D341Med (cell line): ENCODE measurements at regions not wholly inside any gene's neighbourhood (a gene's known extent, or its start where the extent isn't known, plus 50 kb on each side); places are given as distances from the start of the nearest gene placed in this dataset.
"Not testable (repeated sequence)": the region's sequence is repeated elsewhere in the genome, so short reads cannot be mapped to it uniquely, and the experiment has no call there.

Source experiments
- DNase-seq: peaks from one replicate; pipeline ENCODE4 v3.0.0; 2012; ENCODE audit warnings: low spot score

DNA sequence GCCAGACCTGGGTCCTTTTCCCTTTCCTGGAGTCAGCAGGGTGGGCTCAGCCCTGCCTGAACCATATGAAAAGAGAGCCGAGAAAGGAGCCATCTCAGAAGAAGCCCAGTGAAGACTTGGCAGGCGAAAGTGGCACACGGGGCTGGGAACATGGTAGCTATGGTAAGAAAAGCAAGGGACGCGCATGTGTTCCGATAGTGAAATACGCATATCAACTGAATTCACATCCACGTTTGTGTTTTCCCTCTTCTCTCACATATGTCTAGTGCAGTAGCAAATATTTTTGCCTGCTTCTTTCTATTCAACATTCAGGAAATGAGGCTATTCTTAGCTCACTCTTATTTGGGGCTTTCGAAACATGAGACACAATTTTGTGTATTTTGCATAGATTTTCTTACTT is 54.1 kb upstream of the PEG3 start:
- no peak for DNase-seq

DNA sequence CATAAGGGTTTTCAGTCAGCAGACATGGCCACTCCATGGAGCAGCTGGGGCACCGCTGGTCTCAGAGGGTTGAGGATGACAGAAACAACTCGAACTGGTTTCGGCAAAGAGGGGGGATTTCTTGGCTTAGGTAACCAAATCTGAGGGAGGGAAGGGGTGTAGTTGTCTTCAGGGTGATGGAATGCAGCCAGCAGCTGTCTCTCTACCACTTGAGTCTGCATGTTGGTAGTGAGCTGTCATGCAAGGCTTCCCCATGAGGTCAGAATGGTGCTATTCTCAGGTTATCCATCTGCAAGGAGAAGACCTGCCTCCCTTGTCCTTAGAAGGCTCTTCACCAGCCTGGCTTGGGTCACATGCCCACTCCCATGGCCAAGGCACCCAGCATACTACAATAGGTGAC is 55.6 kb upstream of the PEG3 start:
- no peak for DNase-seq

DNA sequence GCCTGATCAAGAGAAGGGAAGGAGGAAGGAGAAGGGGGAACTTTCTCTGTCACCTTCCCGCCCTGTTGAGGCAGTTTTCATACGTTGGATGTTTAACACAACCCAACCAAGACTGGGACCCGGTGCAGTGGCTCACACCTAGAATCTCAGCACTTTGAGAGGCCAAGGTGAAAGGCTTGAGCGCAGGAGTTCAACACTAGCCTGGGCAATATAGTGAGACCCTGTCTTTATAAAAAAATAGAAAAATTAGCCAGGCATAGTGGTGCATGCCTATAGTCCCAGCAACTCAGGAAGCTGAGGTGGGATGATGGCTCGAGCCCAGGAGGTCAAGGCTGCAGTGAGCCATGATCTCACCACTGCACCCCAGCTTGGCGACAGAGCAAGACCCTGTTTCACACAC is 59.4 kb upstream of the PEG3 start:
- no peak for DNase-seq

DNA sequence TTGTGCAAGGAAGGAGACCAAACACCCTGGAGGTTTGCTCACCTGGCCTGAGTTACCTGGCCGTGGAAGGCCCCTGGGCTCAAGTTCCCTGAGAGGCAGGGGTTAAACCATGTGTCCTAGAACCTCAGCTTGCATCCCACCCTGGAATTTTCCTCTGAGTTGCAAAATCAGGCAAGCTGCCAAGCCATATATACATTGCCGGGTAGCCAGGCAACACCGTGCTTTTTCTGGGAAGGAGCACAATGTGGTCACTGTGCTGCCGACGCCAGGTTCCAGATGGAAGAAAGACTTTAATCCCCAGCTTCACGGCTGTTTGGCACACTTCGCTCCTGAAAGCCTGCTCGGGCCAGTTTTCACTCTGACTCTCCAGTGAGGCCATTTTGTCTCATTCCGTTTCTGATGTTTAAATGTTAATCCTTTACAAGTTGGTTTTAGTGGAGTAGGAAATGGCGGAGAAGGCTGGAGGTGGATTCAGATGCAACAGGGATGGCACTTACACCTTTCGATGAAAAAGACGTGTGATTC is 60.1 kb upstream of the PEG3 start:
- DNase-seq, result peak; percentile 51

DNA sequence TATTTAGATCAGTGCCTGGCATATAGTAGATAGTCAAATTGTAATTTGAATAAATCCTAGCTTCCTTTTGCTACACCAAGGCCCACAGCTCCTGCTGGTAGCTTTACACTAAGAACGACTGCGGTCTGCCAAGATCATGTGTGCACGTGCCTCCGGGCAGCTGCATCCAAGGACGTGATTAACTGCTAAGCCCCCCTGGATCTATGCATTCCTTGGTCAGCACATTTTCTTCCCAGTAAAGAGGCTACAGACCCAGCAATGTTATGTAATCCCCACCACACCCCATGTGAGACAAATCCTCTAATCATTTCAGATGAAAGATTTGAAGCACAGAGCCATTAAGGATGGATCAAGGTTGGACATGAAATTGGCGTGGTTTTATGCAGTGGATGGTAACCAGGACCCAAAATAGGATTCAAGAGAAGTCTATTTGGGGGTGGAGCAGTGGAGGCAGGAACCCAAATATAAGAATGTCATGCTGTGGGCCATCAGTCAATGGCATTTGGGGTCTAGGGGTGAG is 65.2 kb upstream of the PEG3 start:
- DNase-seq, result no peak

DNA sequence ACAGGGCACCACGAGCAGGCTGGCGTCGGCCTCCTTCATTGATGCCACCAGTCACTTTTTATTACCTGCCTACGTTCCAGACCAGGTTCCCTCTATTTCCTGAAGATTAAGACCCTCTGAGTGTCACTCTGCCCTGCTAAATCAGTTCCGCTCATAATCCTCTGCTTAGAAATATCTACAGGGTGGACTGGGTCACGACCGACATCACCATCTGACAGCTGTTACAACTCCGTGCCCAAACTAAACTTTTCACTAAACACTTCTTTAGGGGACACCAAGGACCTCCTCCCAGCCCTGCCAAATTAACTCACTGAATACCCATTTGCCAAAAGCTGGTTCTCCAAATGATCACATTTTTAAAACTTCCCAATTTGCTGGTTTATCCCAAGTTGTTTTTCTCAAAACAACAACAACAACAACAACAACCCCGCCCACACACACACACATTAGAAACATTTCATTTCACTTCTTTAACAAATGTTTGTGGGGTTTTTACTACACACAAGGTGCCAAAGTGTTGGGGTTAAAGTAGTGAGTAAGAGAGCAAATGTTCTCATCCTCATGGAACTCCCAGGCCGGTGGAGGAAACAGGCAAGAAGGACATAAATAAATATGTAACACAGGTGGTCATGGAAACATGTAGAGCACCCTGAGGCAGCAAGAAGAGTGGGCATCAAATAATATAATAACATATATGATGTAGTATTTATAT is 72.0 kb upstream of the PEG3 start:
- no peak for DNase-seq

DNA sequence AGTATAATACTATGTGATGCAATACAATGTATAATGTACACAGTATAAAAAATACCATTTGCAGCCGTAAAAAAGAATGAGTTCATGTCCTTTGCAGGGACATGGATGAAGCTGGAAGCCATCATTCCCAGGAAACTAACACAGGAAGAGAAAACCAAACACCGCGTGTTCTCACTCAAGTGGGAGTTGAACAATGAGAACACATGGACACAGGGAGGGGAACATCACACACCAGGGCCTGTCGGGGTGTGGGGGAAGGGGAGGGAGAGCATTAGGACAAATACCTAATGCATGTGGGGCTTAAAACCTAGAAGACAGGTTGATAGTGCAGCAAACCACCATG is 72.6 kb upstream of the PEG3 start:
- DNase-seq, result not testable (repeated sequence)

DNA sequence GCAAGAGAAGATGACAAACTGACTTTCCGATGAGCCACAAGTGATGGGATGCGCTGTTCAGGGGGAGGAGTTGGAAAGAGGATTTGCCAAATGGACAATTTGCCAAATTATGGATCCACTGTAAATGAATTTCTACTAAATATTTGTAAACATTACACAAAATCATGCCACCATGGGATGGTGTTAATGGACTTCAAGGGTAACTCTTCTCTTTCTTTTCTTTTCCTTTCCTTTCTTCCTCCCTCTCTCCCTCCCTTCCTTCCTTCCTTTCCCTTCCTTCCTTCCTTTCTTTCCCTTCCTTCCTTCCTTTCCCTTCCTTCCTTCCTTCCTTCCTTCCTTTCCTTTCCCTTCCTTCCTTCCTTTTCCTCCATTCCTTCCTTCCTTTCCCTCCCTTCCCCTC is 76.0 kb upstream of the PEG3 start:
- no peak for DNase-seq

DNA sequence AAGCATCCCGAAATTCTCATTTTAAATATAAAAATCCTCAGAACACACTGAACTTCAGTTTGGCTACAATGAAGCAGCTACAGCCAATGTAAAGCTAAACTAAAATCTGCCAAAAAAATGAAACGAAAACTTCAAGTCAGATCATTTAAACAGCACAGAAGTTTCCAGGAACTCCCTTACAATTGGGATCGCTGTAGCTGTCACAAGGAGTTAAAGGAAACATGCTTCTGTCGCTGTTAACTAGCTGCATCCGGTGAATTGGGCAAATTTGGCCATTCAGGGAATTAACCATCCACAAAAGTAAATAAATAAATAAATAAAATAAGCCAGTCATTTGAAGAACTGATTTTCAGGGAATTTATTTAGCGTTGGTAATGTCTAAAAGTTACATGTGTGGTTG is 77.0 kb upstream of the PEG3 start:
- no peak for DNase-seq

DNA sequence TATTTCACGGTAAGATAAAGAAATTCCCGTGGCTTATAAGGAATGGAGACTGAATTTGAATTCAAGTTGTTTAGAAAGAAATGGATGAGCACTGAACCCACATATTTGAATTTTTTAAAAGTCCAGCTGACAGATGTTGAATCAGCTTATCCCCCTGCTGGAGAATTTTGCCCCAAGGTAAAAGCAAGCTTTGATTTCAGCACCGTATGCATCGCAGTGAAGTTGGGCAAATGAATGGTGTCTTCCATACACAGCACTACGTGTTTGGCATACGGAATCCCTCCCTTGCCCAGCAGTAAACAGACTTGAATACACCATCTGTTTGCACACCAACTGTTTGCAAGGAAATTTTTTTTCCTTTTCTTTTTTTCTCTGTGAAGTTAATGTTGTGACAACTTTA is 77.5 kb upstream of the PEG3 start:
- DNase-seq, result no peak

DNA sequence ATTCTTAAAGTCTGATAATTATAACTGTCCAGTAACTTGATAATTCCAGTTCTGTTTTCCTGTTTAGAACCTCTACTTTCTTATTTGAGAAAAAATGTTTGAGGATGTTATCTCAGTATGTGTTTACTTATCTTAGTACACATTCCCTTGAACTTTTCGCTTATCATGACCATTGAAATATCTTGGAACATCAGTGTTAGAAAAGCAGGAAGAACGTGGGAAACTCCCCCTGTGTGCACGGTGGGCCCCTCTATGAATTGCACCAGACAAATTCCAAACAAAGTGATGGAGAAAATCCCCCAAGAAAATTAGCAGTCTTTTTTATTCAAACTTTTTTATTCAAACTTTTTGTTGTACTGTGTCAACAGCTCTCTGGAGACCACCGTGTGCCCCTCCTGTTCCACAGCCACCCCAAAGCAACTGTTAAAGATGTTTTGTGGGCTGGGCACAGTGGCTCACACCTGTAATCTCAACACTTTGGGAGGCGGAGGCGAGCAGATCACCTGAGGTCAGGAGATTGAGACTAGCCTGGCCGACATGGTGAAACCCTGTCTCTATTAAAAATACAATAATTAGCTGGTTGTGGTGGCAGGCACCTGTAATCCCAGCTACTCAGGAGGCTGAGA is 78.3 kb upstream of the PEG3 start:
- DNase-seq, result no peak

DNA sequence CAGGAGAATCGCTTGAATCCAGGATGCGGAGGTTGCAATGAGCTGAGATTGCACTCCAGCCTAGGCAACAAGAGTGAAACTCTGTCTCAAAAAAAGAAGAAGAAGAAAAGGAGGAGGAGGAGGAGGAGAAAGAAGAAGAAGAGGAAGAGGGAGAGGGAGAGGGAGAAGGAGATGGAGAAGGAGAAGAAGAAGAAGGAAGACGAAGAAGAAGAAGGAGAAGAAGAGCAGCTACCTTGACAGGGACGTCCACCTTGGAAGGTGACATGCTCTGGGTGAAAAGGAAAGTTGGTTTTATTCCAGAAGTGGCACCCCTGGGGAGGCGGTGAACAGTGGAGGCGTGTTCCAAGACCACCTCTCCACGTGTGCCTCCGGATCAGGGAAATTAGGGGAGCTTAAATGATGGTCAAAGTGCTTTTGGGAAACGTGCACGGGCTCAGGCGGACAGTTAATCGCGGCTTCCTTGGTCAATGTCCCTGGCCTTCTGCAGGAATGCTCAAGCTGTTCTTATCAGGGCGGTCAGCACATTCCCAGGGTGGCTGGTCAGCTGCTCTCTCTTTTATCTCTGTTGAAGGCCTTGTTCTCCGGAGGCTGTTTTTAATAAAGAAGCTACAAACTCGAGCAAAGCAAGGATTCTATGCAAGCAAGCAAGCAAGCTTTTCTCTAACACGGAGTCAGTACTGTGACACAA is 78.9 kb upstream of the PEG3 start:
- no peak for DNase-seq

DNA sequence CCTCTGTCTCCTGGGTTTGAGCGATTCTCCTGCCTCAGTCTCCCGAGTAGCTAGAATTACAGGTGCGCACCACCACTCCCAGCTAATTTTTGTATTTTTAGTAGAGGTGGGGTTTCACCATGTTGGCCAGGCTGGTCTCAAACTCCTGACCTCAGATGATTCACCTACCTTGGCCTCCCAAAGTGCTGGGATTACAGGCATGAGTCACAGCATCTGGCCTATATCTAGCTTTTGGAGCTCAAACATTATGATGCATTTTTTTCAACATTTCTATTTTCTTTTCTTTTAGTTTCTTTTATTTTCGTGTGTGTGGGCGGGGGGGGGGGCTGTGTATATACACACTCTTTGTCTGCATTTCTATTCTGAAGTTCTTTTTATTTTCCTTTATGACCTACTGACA is 85.6 kb upstream of the PEG3 start:
- DNase-seq, result not testable (repeated sequence)

DNA sequence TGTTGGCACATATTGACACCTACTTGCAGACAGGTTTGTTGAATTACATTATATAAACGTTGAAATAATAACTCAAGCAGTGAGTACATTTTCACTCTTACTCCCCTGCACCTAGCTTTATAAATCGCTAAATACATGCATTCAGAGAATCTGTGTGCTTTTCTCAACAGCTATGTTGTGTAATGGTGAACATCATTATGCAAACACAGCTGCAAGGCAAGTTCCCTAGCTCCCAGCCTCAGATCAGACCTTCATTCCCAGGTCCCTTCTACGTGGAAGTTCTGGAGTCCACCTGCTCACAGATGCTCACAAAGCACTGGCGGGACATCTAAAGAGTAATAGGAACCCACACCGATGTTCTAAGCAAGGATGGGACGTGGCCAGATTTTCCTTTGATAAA is 86.8 kb upstream of the PEG3 start:
- DNase-seq, result no peak

DNA sequence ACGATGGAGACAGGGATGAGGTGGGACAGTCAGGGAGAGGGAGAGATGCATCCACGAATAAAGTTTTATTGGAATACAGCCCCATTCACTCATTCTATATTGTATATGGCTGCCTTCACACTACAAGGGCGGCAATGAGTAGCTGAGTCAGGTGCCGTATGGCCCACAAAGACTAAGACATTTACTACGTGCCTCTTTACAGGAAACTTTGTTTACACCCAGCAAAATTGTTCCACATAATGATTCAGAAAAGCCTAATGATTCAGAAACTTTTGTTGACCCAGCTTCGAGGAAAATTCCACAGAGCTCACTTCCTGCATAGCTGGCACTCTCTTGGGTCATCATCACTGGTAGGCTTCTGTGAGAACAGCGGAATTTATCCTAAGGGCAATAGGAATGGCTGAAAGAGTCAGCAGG is 87.3 kb upstream of the PEG3 start:
- no peak for DNase-seq

DNA sequence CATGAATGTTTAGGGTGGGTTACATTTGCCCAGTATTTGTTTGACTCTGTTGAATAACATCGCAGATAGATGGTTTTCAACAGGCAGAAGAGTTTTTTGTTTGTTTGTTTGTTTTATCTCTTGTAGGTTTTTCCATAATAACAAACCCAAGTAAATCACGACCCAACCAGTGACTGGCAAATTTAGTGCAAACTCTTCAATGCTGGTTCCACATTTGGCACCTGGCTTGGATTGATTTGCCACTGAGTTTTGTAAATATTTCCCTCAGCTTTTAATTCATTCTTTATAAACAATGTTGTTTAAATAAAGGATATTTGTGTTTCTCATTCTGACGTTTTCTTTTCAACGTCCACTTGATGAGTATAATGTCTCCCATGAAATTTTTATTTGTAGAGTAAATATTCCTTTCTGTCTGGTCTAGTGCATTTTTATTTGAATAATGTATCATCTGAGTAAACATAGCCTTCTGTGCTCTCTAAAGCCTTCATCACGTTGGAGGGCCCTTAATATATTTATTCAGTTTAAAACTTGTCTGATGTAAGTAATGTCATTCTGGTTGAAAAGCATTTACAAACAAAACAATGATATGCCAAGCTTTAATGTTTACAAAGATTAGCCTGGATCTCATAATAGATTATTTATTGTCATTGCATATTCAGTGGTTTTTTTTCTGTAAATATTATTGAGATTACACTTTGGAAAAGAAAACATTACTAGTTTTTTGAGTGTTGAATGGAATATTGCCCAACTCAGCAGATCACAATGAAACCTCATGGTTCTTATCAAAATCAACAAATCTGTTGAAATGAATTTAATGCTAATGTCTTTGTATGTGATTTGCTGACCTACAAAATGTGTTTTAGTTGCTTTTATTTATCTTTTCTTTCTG is 90.4 kb upstream of the PEG3 start:
- DNase-seq, result no peak

DNA sequence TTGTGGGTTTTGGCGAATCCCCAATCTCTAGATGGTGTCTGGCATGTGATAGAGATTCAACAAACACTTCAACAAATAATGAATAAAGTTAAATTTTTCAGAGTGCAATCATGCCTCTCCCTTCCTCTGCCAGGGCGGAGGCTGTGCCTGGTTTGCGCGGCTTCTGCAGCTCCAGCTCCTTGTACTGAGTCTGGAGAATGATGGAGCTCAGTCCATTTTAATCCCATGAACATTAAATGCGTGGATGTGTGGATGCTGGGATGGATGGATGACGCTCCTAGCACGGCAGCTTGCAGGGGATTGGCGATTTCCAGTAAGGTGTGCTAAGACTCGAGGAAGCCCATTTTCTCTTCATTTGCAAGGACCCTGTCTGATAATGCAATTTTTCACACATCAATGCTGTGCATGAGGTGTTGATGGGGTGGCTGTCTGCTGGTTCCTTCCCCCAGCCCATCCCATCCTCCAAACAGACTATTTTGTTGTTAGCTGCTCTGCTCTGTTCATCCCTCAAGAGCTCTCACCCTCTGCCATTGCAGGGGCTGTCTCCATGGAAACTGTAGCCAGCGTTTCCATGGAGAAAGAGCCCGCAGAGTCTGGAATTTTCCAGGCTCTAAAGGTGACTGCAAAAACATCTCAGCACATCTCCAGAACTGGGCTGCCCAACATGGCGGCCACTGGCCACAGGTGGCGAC is 92.6 kb upstream of the PEG3 start:
- no peak for DNase-seq

DNA sequence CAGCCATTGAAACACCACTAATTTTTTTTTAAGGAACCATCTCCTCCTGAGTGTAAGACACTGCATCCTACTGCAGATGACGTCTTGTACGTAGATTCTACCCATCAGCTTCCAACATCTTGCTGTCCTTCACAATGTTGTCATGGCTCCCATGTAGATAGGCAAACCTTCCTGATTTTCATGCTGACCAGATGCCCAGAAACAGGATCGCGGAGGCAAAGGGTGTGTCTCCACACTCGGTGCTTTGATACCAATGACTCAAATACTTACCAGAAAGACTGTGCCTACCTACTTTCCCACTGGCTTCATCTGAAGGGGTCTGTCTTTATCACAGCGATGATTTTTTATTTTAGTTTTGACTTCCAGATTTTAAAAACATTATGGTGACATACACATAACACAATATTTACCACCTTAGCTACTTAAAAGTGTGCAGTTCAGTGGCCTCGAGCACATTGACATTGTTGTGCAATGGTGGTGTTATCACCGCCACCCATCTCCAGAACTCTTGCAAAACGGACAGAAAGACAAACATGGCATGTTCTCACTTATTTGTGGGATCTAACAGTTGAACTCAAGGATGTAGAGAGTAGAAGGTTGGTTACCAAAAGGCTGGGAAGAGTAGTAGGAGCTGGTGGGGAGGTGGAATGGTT is 94.0 kb upstream of the PEG3 start:
- DNase-seq, result no peak

DNA sequence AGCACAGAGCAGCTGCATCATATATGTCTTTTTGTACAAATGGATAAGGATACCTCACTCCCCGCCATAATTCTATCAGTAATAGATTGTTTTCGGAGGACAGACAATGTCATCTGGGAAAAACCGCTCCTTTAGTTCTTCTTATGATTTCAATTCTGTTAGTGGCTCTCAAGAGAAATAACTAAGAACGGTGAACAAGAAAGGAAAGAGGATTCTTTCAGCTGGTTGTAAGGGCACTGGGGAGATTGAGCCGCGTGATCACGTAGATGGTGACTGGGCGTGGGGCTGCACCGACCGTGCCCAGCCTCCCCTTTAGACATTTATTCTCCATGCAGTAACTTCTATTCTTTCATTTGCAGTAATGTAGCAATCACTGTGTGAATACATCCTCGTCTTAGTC is 99.4 kb upstream of the PEG3 start:
- DNase-seq, result no peak

DNA sequence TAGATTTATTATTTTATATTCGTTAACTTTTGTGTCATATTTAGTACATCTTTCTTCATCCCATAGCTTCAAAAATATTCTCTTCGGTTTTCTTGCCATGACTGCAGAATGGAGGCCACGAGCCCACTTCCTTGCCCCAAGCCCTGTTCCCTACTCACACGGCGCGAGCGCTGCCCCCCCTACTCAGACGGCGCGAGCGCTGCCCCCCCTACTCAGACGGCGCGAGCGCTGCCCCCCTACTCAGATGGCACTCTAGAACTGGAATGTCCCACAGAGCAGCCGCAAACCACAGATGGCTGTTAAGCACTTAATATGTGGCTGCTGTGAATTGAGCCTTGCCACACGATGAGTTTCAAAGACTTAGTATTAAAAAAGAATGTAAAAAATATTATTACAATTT is 102.2 kb upstream of the PEG3 start:
- DNase-seq, result peak; percentile 67

DNA sequence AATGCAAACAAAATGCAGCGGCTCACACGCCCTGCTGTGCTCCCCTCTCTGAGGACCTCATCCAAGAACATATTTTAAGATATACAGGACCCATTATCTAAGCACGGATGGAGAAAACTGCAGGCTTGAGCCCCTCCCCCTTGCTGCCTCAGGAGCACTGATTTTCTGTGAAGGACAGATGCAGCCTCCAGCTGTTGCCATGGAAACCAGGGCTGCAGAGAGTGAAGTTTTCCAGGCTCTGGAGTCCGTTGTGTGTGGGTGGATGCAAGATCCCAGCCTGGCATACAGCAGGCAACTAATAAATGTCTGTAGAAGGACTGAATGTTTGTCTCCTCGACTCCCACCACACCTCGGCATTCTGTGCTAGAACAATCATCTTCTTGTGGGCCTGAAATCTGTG is 105.6 kb upstream of the PEG3 start:
- no peak for DNase-seq
